Bone marrow (tissue), 2 donors: ENCODE measurements at regions not wholly inside any gene's neighbourhood (a gene's known extent, or its start where the extent isn't known, plus 50 kb on each side); places are given as distances from the start of the nearest gene placed in this dataset.
"Not testable (repeated sequence)": the region's sequence is repeated elsewhere in the genome, so short reads cannot be mapped to it uniquely, and the experiment has no call there.

Experiments used
- DNase-seq, 2 donors: peaks; one replicate each; lab custom pipeline; 2025; lab: John Stamatoyannopoulos, UW

DNA sequence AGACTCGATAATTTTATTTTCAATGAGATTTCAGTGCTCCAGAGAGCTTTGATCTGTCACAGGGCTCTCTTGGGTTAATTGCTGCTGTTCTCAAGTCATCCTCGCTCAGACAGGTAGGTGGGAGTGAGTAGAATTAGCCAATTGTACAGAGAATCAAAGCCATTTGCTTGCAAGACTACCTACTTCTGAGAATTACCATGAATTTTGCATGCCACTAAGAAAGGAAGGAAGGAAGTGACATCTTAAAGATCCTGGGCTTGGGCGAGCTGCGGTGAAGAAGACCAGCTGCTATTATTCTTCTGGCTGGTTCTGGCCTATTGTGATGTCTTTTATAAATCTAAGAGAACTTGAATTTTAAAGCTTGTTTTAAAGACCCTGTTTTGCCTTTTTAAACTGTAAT lies 154.1 kb upstream of the LPP start:
- peak in 1 of 2 donors; percentile 65 for DNase-seq

DNA sequence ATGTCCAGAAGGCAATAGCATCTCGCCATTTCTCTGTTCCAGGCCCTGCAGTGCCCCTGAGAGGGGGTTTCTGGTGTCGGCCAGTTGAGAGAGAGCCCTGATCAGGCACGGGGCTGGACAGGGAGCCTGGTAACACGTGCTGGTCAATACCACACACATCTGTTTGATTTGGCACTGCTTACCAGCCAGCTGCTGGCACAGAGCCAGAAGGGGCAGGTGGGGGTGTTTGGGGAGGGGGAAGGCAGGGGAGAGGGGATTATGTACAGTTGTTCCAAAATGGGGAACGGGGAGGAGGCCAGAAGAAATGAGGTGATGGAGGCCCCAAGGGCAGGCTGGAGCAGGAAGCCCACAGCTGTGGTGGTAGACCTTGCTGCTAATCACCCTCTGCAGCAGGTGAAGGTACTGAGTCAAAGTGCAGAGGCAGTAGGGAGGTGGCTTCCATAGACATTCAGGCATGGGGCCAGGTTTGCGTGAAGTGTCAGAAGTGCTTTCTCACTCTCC lies 153.5 kb upstream of the LPP start:
- no peak for DNase-seq

DNA sequence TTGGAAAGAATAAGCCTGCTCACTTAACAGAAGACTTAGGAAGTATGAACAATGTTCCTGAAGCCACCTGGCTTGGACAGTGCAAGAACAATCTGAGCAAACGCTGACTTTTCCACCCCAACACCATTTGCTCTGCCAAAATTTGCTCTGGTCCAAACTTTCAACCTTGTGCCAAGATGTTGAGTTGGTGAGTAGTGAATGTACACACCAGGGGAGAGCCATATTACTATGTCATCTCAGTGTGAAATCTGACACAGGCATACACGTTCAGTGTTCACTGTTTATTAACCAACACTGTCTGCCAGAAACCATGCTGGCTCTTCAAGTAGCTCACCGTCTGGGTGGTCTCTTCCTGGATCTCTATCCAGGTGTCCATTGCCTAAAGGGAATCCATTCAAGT lies 152.9 kb upstream of the LPP start:
- no peak for DNase-seq

DNA sequence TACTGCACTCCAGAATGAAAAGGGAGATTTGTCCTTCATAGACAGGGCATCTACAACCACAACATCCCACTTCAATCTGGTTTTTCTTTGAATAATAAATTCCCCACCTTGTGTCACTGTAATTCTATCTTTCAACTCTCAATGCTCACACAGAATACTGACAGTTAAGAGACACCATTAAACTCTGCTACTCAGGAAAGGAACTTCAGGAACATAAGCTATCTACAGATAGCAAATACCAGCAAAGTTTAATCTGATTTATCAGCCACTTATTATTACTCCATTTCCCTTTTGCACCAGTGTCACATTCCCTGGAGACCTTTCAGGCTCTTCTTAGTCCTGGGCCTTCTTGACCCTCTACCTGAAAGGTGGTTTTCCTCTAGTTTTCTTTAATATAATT lies 152.0 kb upstream of the LPP start:
- DNase-seq: no peak

DNA sequence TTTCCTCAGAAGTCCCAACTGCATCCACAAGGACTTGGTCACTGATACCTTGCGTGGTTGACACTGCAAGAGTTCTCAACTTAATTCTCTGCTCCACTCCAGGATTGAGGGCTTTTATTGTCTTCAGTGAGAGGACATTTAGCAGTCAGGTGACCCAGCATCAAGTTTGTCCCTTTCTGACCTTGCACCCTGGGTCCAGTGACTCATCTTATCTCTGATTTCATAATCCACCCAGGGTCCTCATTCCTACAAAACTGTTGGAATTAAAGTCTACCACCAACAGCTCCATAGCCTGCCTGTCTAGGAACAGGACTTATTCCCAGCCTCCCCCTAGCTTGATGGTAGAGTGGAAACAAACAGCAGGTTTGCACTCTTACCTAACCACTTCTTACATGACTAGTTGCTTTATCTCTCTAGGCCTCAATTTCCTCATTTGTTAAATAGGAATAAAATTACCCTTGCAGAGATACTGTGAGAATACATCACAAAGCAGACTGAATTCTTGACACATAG lies 151.3 kb upstream of the LPP start:
- no peak for DNase-seq

DNA sequence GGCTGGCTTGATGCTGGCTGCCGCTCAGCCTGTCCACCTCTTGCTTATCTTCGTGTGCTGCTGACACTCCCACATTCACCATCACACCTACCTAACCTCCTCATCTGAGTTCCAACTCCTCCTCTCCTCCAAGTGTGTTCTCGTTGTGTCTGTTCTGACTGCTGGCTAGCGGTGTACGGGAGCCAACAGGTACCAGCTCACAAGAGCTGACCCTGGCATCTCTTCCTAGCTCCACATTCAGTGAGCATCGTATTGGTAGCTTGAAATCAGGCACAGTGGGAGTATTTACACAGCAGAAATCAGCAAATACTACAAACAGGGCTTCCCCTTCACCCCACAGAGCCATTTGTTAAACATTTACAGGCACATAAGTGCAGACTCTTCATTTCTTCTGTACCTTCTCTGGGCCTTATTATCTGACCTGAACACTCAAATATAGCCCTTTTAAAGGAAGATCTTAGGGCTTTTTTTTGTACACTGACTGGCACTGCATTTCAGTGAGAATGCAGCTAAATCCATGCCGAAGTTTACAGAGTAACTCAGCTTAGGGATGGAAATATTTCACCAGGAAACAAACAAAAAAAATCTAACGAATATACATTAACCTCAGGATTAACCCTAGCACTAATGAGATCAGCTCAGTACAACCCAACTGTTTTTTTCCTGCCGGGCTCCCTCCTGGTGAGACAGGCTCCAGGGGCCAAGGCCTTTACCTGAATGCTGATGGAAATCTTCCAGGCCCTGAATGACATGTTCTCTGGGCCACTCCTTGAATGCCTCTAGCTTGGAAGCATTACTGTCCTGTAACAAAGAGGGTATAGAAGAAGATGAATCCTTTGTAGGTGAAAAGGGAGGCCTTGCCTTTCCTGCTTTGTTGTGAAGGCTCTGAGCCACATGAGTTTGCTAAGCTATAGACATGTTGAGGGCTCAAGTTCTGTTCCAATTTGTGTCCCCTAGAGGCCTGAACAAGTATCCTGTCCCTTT lies 150.5 kb upstream of the LPP start:
- no peak for DNase-seq

DNA sequence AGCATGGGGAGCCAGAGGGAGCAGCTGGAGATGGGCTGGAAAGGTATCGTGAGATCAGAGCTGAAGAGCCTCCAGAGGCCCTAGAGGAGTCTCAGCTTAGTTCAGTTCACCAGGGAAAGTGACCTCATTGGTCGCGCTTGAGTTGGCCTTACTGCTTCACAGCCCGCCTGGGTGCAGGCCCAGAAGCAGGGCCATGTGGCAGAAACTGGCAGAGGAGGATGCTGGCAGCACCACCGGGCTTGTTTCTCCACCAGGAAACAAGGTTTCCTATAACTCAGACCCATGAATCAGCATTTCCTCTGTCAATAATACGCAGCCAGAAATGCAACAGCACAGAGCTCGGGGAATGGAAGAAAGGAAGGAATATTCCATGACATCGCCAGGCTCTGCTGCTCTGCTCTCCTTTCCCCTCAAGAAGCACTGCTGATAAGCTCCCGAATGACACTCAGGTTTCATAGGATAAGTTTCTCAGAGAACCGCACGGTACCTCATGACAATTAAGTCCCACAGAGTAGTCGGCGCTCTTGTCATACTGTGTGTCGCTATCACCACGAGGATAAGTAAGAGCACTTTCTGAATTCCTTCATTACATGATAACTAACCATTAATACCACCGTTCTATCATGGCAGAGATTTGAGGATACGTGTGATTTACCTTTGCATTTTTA lies 147.1 kb upstream of the LPP start:
- DNase-seq: peak in 1 of 2 donors; percentile 49

DNA sequence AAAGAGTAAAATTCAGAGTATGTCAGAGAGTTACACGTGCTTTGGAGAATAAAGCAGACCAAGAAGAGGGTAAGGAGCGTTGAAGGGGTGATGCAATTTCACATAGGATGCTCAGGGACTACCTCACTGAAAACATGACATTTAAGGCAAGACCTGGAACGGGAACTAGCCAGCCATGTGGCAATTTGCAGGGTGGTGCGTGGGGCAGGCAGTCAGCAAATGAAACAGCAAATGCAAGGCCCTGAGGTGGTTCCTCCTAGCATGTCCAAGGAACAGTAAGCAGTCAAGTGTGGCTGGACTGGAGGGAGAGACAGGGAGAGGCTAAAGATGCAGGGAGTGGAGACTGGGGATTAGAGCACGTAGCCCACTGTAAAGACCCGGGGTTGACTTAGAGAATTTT lies 146.1 kb upstream of the LPP start:
- DNase-seq: no peak

DNA sequence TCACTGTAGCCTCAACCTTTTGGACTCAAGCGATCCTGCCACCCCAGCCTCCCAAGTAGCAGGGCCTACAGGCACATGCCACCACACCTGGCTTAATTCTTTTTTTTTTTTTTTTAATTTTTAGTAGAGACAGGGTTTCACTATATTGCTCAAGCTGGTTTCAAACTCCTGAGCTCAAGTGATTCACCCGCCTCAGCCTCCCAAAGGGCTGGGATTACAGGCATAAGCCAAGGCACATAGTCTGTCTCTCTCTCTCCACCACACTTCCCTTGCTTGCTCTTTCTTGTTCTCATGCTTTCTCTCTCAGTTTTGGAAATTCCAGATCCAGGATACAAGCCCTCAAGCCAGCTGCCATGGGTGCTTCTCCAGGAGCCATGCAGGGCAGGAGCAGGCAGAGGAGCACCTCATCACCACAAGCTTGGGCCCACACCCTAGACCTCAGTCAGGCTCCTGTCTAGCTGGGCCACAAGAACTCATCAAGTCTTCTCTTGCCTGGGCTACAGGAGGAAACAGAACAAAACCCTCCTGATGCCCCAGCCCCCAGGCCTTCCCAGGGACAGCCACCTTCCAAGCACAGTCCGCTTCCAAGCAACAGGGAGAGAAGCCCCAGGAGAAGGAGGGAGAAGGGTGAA lies 145.3 kb upstream of the LPP start:
- DNase-seq: no peak

DNA sequence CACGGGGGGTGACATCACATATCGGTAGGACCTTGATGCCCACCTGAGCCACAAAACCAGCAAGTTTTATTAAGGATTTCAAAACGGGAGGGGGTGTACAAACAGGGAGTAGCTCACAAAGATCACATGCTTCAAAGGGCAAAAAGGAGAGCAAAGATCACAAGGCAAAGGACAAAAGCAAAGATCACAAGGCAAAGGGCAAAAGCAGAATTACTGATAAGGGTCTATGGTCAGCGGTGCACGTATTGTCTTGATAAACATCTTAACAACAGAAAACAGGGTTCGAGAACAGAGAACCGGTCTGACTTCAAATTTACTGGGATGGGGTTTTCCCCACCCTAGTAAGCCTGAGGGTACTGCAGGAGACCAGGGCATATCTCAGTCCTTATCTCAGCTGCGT lies 143.5 kb upstream of the LPP start:
- DNase-seq: no peak

DNA sequence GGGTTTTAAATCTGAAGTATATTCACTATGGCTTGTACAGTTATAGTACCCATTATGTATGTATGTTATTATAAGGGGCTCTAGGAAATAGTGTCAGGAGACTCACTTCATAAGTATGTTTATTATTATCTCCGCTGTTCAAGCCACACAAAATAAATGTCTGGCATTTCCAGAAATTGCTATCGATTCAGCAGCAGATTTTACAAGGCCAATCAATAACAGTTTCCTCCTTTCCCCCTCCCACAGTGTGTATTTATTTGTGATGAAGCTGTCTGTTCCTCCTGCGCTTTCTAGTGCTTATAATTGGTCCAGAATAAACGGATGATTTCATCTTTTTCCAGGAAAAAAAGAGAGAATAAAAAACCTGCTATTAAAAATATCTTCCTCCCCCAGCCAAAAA lies 134.2 kb upstream of the LPP start:
- no peak for DNase-seq

DNA sequence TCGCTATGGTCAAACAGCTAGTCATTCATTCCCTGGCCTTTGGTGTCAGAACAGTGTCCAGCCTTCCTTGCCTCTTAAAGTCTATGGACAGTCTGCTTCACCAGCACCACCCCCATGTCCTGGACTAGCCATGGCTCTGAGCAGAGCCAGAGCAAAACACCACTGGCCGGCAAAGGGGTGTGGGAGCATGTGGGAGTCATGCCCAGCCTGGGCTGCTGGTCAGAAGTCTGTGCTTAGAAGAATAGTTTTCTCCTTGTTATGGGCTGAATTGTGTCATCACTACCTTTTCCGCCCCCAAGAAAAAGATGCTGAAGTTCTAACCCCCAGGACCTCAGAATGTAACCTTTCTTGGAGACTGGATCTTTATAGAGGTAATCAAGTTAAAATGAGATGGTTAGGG lies 132.9 kb upstream of the LPP start:
- DNase-seq: no peak

DNA sequence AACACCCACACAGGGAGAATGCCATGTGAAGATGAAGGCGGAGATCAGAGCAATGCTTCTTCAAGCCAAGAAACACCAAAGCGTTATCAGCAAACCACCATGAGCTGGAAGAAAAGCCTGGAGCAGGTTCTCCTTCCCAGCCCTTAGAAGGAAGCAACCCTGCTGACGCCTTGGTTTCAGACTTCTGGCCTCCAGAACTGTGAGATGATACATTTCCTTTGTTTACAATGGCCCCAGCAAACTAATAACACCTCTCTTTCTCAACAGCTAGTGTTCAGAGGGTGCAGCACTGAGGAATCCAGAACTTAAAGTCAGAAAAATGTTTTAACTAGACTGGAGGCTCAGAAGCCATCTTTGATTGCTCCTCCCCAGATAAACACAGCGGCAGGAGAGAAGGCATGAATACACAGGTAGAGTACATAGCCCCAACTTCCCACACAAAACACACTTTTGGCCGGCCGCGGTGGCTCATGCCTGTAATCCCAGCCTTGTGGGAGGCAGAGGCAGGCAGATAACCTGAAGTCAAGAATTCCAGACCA lies 132.4 kb upstream of the LPP start:
- no peak for DNase-seq

DNA sequence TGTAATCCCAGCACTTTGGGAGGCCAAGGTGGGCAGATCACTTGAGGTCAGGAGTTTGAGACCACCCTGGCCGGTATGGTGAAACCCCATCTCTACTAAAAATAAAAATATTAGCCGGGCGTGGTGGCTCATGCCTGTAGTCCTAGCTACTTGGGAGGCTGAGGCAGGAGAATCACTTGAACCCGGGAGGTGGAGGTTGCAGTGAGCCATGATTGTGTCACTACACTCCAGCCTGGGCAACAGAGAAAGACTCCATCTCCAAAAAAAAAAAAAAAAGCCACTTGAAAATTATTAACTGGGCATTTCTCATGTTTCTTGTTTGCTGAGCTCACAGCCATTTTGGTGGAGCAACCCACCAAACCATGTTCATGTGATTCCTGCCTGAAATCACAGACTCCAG lies 131.1 kb upstream of the LPP start:
- DNase-seq: not testable (repeated sequence)

DNA sequence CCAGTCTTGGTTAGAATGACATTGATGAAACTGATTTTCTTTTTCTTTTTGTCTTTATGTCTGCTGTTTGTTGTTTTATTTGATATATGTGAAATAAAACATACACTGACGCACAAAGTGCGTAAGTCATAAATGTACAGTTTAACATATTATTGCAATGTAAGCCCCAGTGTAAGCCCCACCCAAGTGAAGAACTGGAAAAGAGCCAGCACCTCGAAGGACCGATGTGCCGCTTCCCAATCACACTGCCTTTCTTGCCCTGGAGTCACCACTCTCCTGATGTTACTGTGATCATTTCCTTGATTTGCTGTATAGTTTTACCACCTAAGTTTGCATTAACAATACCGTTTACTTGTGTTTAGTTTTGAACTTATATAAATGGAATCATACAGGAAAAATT lies 128.4 kb upstream of the LPP start:
- no peak for DNase-seq

DNA sequence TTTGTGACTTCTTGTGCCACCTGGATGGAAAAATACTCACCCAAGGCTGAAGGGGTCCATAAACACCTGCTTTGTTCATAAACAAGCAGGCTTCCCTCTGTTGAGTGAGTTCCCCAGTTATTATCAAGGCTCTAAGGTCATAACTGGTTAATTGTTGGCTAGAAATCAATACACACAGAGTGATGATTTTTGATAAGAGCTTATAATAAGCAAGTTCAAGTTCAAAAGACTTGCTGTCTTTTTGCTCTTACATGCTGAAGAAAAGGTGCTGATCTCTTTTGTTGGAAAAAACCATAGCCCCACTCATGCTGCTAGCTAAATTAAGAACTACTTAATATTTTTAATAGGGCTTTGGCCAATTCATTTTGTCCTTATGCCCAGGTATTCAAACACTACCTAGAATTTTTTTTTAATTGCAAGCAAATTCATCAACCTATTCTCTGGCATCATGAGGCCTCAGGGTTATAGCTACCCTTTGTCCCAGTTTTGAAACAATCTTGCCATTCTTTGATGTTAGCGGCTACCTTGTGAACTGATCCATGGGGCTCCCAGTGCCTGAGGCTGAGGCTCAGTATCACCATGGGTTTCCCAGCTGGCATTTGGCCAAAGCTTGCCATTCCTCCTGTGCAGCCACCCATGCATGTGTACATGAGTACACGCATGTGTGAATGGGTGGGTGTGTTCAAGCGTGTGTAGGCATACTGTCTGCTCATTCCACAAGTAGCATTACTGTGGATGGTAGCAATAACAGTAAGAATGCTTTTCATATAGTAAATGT lies 127.6 kb upstream of the LPP start:
- DNase-seq: no peak

DNA sequence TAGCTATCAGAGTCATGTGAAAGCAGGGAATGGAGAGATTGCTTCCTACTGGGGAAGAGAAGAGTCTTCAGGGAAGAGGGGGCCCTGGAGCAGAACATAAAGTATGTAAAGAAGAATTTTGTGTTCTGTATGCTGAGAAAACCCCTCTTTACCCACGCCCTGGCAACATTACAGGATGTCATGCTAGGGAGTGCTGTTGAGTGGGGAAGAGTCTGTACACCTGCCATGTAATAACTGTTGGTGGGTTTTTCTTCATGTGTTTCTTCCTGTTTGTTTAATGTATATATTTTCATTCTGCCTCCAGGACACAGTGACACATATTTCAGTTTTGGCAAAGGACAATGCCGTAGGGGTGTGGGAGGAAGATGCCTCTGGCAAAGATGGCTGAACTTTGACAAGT lies 122.8 kb upstream of the LPP start:
- no peak for DNase-seq

DNA sequence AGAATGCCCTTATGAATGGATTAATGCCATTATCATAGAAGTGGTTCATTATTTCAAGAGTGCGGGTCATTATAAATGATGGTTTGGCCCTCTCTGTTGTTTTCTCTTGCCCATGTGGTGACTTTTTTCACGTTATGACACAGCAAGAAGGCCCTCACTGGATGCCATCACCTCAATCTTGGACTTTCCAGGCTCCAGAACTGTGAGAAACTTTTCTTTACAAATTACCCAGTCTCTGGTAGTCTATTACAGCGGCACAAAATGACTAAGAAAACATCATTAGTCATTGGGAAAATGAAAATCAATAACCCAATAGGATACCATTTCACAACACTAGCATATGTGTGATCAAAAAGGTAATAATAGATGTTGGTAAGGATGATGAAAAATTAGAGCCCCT lies 119.0 kb upstream of the LPP start:
- no peak for DNase-seq

DNA sequence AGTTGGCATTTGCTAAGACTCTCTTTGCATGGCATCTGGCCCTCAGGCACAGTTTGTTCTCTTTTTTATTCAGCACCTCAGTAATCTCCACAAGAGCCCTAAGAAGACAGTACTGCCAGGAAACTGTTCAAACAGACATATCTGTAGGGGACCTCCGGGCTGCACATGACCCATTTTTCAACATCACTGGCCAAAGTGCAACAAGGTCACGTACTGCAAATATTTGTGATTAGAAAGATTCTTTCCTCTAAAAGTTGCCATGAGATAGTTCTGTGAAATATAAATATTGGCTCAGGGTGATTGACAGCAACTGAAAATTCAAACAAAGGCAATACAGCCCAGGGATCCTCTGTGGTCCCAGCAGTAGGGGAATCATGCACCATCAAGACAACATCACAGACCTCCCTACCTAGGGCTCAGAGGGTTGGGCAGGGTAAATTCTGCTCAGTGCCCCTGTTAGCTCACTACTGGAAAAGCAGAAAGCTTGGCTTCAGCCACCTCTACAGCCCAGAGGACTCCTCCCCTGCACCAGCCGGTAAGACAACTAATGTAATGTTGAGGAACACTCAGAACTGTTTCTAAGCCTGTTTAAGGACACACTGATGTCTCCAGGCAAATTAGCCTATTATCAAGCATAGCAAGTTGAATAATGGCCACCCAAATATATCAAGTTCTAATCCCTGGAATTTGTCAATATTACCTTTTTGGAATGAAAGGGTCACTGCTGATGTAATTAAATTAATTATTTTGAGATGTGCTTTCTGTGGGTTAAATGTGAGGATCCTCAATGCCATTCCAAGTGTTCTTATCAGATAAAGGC lies 117.4 kb upstream of the LPP start:
- DNase-seq: peak in 1 of 2 donors; percentile 80

DNA sequence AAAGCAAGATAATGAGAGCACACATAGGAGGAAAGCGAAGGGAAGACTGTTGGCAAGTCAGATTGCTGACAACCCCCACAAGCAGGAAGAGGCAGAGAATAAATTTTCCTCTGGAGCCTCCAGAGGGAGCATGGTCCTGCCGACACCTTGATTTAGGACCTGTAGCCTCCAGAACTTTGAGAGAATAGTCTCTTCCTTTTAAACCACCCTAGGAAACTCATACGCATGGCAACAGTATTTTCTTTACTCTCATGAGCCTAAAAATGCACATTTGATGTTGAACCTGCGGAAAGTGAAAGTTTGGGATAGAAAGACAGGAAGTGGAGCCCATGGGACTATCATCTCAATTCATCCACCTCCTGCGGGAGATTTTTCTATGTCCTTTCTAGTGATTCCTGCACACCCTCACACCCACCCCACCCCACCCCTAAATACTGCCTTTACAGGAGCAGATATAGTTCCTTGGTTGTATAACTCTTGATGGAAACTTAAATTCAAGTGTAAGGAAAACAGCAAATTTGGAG lies 116.7 kb upstream of the LPP start:
- DNase-seq: no peak
